SU-DHL-6 (cell line): ENCODE measurements at regions not wholly inside any gene's neighbourhood (a gene's known extent, or its start where the extent isn't known, plus 50 kb on each side); places are given as distances from the start of the nearest gene placed in this dataset.

Source experiments
- H2AFZ ChIP-seq: fragments of 200-600 bp; sonication (generic); 2 replicates; pipeline ENCODE4 v1.6.1; 2014; ENCODE audit warnings: low read depth, mild to moderate bottlenecking, moderate library complexity, mixed read lengths, antibody characterized with exemption, low read length; ENCODE audit not compliant: severe bottlenecking
- H3F3A ChIP-seq: fragments of 200-600 bp; shearing (Covaris generic); 2 replicates; pipeline ENCODE4 v1.6.0; 2016; ENCODE audit warnings: antibody characterized with exemption, mild to moderate bottlenecking; ENCODE audit not compliant: insufficient read depth
- H3K27ac ChIP-seq: fragments of 200-600 bp; sonication (generic); 2 replicates; pipeline ENCODE4 v1.5.1; 2016; ENCODE audit warnings: low read depth, mild to moderate bottlenecking, low read length, moderate library complexity, mixed read lengths
- H3K27me3 ChIP-seq: fragments of 200-600 bp; sonication (generic), shearing (Covaris generic); 2 replicates; pipeline ENCODE4 v1.6.0; 2014; ENCODE audit warnings: mild to moderate bottlenecking, low read length
- H3K36me3 ChIP-seq: fragments of 200-600 bp; sonication (generic); 2 replicates; pipeline ENCODE4 v1.6.1; 2014; ENCODE audit warnings: mild to moderate bottlenecking, low read length, mixed read lengths
- H3K4me2 ChIP-seq: fragments of 300-600, 200-600 bp; shearing (Covaris generic), sonication (generic); 2 replicates; pipeline ENCODE4 v1.6.0; 2014; ENCODE audit warnings: low read length, low read depth, mild to moderate bottlenecking; ENCODE audit not compliant: poor library complexity, severe bottlenecking
- H3K4me3 ChIP-seq: fragments of 200-600 bp; sonication (generic); 2 replicates; pipeline ENCODE4 v1.5.1; 2014; ENCODE audit warnings: antibody characterized with exemption, low read length, mild to moderate bottlenecking, mixed read lengths; ENCODE audit not compliant: insufficient read depth, poor library complexity, severe bottlenecking
- H3K79me2 ChIP-seq: fragments of 200-600 bp; sonication (generic); 2 replicates; pipeline ENCODE4 v1.6.1; 2014; ENCODE audit warnings: mild to moderate bottlenecking, low read length, moderate library complexity; ENCODE audit not compliant: insufficient read depth
- H3K9ac ChIP-seq: fragments of 200-600 bp; sonication (generic); 2 replicates; pipeline ENCODE4 v1.7.0; 2014; ENCODE audit warnings: mild to moderate bottlenecking, low read length
- H3K9me2 ChIP-seq: fragments of 200-600 bp; sonication (generic); replicated peaks from 2 replicates; pipeline ENCODE4 v1.6.1; 2014; ENCODE audit warnings: low read length; ENCODE audit not compliant: insufficient read depth
- H3K9me3 ChIP-seq: fragments of 200-600 bp; sonication (generic); 2 replicates; pipeline ENCODE4 v1.6.1; 2014; ENCODE audit warnings: low read length, mixed read lengths; ENCODE audit not compliant: insufficient read depth
- H4K20me1 ChIP-seq: fragments of 200-600 bp; sonication (generic); 2 replicates; pipeline ENCODE4 v1.6.1; 2014; ENCODE audit warnings: low read depth, mild to moderate bottlenecking, antibody characterized with exemption, low read length, moderate library complexity, mixed read lengths
- CTCF ChIP-seq: fragments of 200-600 bp; sonication (generic); IDR thresholded peaks from one replicate; pipeline ENCODE4 v1.5.1; 2017; ENCODE audit warnings: antibody characterized with exemption, mild to moderate bottlenecking, low read length, moderate library complexity; ENCODE audit not compliant: insufficient read depth, poor library complexity, severe bottlenecking
- EZH2phosphoT487 ChIP-seq: fragments of 200-600 bp; sonication (generic), shearing (Covaris generic); conservative IDR thresholded peaks from 2 replicates; pipeline ENCODE4 v1.6.1; 2018; ENCODE audit warnings: mild to moderate bottlenecking, antibody characterized with exemption, low read length, moderate library complexity, mixed read lengths

GRCh38 chr3:55226696-55227095 lies 260.4 kb downstream of the WNT5A start:
- Histone ChIP-seq H3F3A (no peaks in the 10 kb centered on the region), H3K4me2 (no peak overlapping the region), H4K20me1 (no peaks in the 10 kb centered on the region), H3K9ac (no peak overlapping the region), H3K4me3 (no peak overlapping the region), H3K9me3 (no peaks in the 10 kb centered on the region), H3K27me3 (no peaks in the 10 kb centered on the region), H3K27ac (no peak overlapping the region), H3K79me2 (no peaks in the 10 kb centered on the region), H3K9me2 (no peaks in the 10 kb centered on the region), H2AFZ (no peak overlapping the region), H3K36me3 (no peaks in the 10 kb centered on the region)
- TF ChIP-seq CTCF (no peak), EZH2phosphoT487 (no peak)

GRCh38 chr3:55218577-55218976 lies 268.5 kb downstream of the WNT5A start:
- H3K9ac ChIP-seq, result no peak overlapping the region
- H3K36me3 ChIP-seq, result no peaks in the 10 kb centered on the region
- H3K9me3 ChIP-seq, result no peaks in the 10 kb centered on the region
- no peak overlapping the region for H3K27ac ChIP-seq
- H4K20me1 ChIP-seq, result no peaks in the 10 kb centered on the region
- H3K27me3 ChIP-seq, result no peaks in the 10 kb centered on the region
- H2AFZ ChIP-seq, result no peak overlapping the region
- no peaks in the 10 kb centered on the region for H3K79me2 ChIP-seq
- H3F3A ChIP-seq, result no peaks in the 10 kb centered on the region
- no peak overlapping the region for H3K4me2 ChIP-seq
- no peak overlapping the region for H3K4me3 ChIP-seq
- no peaks in the 10 kb centered on the region for H3K9me2 ChIP-seq
- TF ChIP-seq CTCF (no peak), EZH2phosphoT487 (no peak)

- no peak overlapping the region for H2AFZ ChIP-seq
- TF ChIP-seq CTCF, result no peak
- no peak for TF ChIP-seq EZH2phosphoT487
- no peak overlapping the region for H3K4me3 ChIP-seq
These were observed 279.4 kb downstream of the WNT5A start for GRCh38 chr3:55207744-55208143.

More at GRCh38 chr3:55207744-55208143, 279.4 kb downstream of the WNT5A start:
- H3K4me2 ChIP-seq, result no peak overlapping the region
- no peaks in the 10 kb centered on the region for H3K9me3 ChIP-seq
- H3K27ac ChIP-seq, result no peak overlapping the region
- no peaks in the 10 kb centered on the region for H3F3A ChIP-seq
- H3K79me2 ChIP-seq, result no peaks in the 10 kb centered on the region
- H4K20me1 ChIP-seq, result no peaks in the 10 kb centered on the region
- no peaks in the 10 kb centered on the region; the same call in 1 of the 2 replicates for H3K9me2 ChIP-seq
- H3K27me3 ChIP-seq, result no peaks in the 10 kb centered on the region
- H3K9ac ChIP-seq, result no peak overlapping the region
- H3K36me3 ChIP-seq, result no peaks in the 10 kb centered on the region
